Colon (tissue), 2 donors: ENCODE measurements at regions not wholly inside any gene's neighbourhood (a gene's known extent, or its start where the extent isn't known, plus 50 kb on each side); places are given as distances from the start of the nearest gene placed in this dataset.

Experiments used
- FAIRE-seq: peaks from 2 replicates; lab custom pipeline; 2012; peaks lifted over from hg19 to GRCh38; lab: Jason Lieb, UNC
- donor health status: control.
- donor health status: control.

DNA sequence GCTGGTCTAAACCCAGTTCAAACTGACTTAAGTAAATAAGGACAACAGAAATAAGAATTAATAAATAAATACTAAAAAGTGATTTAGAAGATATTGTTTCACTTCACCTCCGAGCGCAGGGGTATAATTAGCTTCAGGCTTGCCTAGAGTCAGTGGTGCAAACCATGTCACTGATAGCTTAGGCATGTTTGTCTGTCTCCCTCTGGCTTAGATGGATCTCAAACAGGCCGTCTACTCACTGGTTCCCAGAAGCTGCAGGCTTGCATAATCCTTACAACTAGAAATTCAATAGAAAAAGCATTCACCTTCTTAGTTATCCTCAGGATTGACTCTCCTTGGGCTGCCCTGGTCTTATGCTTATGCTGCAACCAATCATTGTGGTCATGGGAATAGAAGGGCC lies 629.8 kb upstream of the WWC1 start:
- FAIRE-seq: no peak

DNA sequence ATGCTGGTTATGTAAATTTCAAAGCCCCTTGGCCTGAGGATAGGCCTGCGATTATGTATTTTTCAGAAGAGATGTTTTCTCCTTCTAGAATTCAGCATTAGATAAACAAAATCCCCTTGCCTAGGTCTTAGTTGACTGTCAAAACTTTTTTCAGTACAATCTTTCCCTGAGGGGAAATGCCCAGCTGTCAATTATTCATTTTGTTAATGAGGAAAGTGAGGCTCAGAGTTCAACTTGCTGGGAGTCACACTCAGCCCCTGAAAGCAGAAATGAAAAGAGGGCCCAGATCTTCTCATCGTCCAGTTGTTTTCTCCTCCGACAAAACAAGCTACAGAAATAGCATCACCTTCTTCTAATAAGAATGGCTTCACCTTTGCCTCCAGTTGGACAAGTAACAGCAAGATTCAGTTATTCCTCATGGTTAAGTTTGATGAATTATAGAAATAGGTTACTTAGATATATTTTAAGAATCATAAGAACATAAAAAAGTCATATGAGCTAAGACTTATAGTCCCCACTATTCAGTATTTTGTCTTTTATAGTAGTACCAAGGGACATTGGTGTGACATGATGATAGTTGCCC lies 627.1 kb upstream of the WWC1 start:
- FAIRE-seq: no peak

GRCh38 chr5:167665841-167666375 lies 625.5 kb upstream of the WWC1 start:
- no peak for FAIRE-seq

DNA sequence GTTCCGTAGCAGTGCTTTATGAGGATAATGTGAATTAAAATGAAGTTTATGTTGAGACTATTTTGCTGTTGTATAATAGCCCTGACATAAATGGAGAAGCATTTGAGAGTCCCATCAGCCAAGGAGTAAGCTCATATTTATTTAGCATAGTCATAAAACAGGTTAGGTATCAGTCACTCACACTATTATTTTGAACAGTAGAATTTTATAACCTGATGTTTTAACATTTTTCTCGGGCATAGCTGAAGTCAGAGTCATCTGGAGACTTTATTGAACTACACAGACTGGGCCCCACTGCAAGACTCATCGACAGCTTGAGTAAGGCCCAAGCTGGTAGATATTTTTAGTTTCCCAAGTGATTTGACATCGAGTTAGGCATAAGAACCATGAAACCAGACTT lies 620.3 kb upstream of the WWC1 start:
- no peak for FAIRE-seq

DNA sequence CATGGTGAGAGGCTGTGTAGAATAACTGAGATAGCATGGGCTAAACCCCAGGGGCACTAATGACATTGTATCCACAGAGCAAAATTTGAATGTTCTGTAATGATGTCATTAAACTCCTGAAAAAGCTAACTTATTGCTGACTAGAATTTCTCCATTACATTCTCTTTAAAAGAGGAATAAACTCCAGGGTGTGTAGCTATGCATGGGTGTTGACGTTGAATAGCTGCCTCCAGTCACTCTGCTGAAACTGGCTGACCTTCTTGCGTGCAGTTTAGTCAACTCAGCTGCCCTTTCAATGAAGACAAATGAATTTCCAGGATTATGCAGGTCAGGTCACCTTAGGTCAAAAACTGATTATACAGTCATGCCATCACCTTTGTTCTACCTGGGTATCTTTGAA lies 617.5 kb upstream of the WWC1 start:
- FAIRE-seq: no peak

GRCh38 chr5:167678481-167678880 lies 613.0 kb upstream of the WWC1 start:
- no peak for FAIRE-seq

DNA sequence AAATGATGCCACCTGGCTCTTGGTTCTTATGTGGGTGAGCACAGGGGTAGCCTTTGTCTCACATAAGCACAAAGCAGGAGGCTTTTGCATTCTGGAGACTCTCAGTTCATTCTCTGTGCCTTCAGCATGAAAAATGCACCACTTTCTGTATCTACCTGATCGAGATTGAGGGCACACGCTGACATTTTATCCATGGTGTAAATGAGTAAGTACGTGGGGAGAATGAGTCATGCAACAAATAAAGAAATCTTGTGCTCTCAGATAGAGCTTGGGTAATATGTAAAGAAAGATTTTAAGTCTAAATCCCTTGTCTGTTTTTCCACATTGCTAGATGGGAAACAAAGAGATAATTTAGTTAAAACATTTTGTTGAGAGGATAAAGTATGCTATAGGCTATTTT lies 607.2 kb upstream of the WWC1 start:
- no peak for FAIRE-seq

GRCh38 chr5:167688341-167689130 lies 602.9 kb upstream of the WWC1 start:
- no peak for FAIRE-seq

GRCh38 chr5:167694325-167695147 lies 596.9 kb upstream of the WWC1 start:
- no peak for FAIRE-seq

DNA sequence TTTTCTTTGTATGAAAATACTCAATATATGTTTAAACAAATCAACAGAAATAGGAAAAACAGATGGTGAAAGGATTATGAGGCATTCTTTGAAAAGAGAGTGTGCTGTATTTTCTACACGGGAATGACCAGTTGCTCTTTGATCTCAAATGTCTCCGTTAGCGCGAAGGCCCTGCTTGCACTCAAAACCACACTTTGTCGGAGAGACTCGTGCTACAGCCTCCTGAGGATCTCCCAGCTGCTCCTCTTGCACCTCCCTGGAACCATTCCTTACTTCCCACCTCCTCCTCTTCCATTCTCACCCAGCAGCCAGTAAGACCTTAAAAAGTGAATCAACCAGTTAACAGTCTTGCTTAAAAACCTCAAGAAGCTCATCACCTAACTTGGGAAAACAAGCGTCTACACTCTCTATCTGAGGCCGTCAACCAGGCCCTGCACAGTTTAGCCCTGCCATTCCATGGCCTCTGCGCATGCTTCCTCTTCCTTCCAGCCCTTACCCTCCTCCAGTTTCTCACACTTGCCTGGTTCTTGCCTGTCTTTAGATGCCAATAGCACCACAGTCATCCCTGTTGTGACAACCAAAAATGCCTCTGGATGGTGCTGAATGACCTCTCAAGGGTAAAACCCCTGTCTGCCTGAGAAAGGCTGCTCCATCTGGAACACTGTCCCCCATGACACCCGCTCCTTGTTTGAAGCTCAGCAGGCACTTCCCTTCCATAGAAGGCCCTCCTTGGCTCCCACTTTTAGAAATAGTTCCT lies 594.7 kb upstream of the WWC1 start:
- FAIRE-seq: no peak

DNA sequence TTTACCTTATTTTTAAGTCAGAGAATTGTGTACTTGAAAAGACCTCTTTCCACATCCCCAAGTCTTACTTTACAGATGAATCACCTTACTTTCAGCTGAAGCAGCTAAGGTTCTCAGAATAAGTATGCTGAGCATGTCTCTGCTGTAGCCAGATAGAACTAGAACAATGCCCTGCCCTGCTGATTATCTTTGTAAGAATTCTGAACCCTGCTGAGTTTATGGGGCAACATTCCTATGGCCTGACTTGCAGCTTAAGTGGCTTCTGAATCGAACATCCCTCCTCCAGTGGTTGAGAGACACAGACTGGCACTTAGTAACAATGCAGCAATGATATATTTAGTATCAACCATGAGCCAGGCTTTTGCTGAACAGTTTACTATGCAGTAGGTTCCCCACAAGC lies 592.0 kb upstream of the WWC1 start:
- no peak for FAIRE-seq

- FAIRE-seq: no peak
These were observed 590.4 kb upstream of the WWC1 start for GRCh38 chr5:167701051-167701450.

DNA sequence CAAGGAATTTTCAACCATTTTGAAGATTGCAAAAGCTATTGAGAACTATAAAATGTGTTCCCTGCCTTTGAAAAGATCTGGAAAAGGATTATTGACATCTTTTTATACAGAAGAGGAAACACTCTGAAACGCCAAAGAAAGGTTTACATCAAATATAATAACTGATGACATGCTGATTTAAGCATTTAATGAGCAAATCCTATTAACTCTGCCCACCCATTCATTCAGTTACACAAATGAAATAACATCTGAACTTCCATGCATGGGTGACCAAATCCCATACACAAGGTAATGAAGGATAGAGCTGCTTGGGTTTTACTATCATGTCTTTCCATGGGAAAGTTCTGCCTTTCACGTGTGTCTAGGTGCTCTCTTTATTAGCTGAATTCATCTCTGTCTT lies 589.4 kb upstream of the WWC1 start:
- FAIRE-seq: no peak

DNA sequence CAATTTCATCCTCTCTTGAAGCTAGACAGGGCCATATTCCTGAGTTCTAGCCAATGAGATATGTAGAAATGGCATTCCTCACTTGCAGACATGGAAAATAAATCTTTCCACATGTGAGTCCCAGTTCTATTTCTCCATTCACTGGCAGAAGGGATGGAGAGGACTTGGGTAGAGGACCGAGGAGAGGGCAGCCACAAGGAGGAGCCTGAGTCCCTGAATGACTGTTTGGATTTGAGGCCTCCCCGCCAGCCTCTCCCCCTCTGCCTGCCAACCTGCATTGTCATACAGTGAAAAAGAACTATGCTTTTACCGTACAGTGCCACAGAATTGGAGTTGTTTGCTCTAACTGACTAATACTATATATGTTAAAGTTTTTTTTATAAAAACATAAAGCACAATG lies 583.0 kb upstream of the WWC1 start:
- FAIRE-seq: no peak

DNA sequence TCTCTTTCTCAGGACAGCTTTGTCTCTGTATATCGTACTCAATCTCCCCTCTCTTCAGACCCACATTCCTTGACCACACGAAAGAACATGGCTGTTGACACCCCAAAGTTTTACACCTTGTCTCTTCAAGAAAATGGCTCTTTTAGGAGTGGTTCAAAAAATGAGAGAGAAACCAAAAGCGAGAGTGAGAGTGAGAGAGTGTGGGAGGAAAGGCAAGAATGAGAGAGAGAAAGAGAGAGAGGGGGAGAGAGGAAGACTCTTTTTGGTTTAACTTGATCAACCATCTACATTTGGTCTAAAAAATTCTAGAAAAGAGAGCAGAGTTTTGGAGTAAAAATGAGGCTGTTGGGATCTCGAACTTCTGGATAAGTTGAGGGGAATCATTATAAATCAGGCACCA lies 581.8 kb upstream of the WWC1 start:
- FAIRE-seq: no peak

DNA sequence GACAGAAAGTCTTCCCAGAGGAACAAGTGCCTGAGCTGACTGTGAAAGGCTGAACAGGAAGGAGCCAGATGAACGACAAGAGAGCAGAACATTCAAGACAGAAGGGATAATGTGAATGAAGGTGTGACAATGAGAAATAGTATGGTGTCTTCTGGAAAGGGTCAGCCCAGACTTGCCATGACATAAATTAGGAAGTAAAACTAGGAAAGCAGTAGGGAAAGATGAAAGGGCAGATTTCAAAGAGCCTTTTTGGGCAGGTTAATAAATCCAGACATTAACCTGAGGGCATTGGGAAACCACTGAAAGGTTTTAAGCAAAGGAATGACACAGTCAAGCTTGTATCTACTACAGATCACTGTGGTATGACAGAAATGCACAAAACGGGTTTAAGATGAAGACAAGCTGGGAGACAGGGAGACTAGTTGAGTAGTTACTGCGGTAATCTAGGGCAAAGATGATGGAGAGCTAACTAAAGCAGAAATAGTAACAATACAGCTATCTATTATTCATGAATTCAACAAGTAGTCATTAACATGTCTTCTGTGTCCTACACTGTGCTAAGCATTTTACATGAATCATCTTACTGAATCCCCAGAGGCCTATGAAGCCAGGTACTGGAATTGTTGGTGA lies 580.9 kb upstream of the WWC1 start:
- no peak for FAIRE-seq

DNA sequence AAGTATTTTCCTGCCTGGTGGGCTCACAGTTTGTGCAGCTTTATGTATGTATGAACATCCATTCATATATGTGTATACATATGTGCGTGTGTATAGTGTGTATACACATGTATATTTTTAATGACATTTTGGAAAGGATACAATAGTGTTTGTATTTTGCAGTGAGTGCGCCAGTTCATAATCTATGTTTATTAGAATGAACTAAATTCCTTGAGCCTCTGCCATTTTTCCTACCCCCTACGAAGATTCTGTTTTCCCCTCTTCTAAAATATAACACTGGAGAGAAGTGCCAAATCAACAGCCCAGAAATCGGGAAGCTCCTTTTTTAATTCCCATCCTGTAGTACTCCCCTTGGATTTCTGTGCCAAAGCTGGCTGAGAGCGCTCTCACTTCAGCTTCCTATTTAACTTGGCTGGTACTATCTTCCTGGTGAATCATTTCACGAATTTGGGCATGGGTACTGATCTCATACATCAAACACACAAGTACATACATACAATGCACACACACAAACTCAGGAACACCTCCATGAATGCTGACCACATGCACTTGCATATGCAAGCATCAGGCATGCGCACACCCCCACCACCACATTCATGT lies 578.4 kb upstream of the WWC1 start:
- FAIRE-seq: no peak

GRCh38 chr5:167713896-167714295 lies 577.5 kb upstream of the WWC1 start:
- FAIRE-seq: no peak

- no peak for FAIRE-seq
These were observed 575.2 kb upstream of the WWC1 start for GRCh38 chr5:167716126-167716775.

DNA sequence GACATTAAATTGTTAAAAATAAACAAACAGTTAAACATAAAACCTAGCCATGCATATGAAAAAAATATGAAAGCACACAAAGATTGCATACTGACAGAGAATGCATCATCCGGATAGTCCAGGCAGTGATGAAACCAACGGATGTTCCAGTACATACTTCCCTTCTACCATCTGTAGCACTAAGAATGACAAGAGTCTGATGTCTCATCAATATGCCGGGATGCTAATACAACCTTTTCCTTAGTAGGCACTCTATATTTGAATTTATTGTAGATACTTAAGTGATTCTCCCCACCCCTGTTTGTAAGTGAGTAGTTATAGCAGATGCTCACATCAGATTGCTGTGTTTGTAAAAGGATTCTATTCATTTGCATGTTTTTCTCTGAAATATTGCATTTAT lies 571.2 kb upstream of the WWC1 start:
- no peak for FAIRE-seq
